Activated B cell treated with CpG ODN at 0.5 μM for 24 hours (primary cell): ENCODE measurements at regions not wholly inside any gene's neighbourhood (a gene's known extent, or its start where the extent isn't known, plus 50 kb on each side); places are given as distances from the start of the nearest gene placed in this dataset.

Source experiments
- ATAC-seq: fragments of 200-7000 bp; cut with Tn5 transposase; one replicate; pipeline ENCODE4 v1.10.0; 2021; ENCODE audit warnings: low read depth, mild to moderate bottlenecking, moderate library complexity
- CTCF ChIA-PET: fragments of 350-600 bp; sonication (Branson Sonifier 250); formaldehyde crosslinking; loops from one replicate; lab custom pipeline; 2021; ENCODE audit warnings: antibody characterized with exemption; lab: Charles Lee
- POLR2A ChIA-PET: fragments of 350-600 bp; sonication (Branson Sonifier 250); formaldehyde crosslinking; loops from one replicate; lab custom pipeline; 2021; ENCODE audit warnings: antibody characterized with exemption; lab: Charles Lee
- DNase-seq: peaks from one replicate; pipeline ENCODE4 v3.0.0; 2022
- H3K27ac Mint-ChIP-seq: one replicate; pipeline ENCODE4 v1.8.0; 2020; ENCODE audit warnings: mixed read lengths
- H3K27me3 Mint-ChIP-seq: one replicate; pipeline ENCODE4 v1.8.0; 2021; ENCODE audit warnings: mixed read lengths
- H3K36me3 Mint-ChIP-seq: one replicate; pipeline ENCODE4 v1.8.0; 2021; ENCODE audit warnings: low read depth, mixed read lengths
- H3K4me1 Mint-ChIP-seq: one replicate; pipeline ENCODE4 v1.8.0; 2021; ENCODE audit warnings: mixed read lengths
- H3K4me3 Mint-ChIP-seq: one replicate; pipeline ENCODE4 v1.8.0; 2020; ENCODE audit warnings: mild to moderate bottlenecking, mixed read lengths
- H3K9me3 Mint-ChIP-seq: one replicate; pipeline ENCODE4 v1.8.0; 2020; ENCODE audit warnings: mixed read lengths
- CTCF ChIP-seq: fragments of 200-600 bp; IDR thresholded peaks from one replicate; pipeline ENCODE4 v1.8.0; 2022; ENCODE audit warnings: antibody characterized with exemption, mild to moderate bottlenecking
- intact Hi-C: fragments of 100-400 bp; cut with micrococcal nuclease; formaldehyde crosslinking; loops from one replicate; pipeline ENCODE4 v1.15.1; 2024

GRCh38 chr5:107805166-107805565 is 134.4 kb upstream of the EFNA5 start:
- no peak for ATAC-seq
- intact Hi-C loops: no loop called here
- H3K27me3 Mint-ChIP-seq: no peaks in the 10 kb centered on the region
- ChIA-PET CTCF (no interaction called here), POLR2A (no interaction called here)
- H3K4me1 Mint-ChIP-seq: no peaks in the 10 kb centered on the region
- no peaks in the 10 kb centered on the region for H3K9me3 Mint-ChIP-seq
- H3K27ac Mint-ChIP-seq: no peak overlapping the region
- no peak overlapping the region for H3K4me3 Mint-ChIP-seq
- no peak for TF ChIP-seq CTCF
- no peak for DNase-seq
- H3K36me3 Mint-ChIP-seq: no peaks in the 10 kb centered on the region

GRCh38 chr5:107803728-107804127 is 133.0 kb upstream of the EFNA5 start:
- ChIA-PET CTCF (no interaction called here), POLR2A (no interaction called here)
- H3K4me3 Mint-ChIP-seq: no peak overlapping the region
- no peak for TF ChIP-seq CTCF
- DNase-seq (no peak), ATAC-seq (no peak)
- intact Hi-C loops: no loop called here
- no peaks in the 10 kb centered on the region for H3K36me3 Mint-ChIP-seq
- H3K4me1 Mint-ChIP-seq: no peaks in the 10 kb centered on the region
- peaks cover 3% of the 10 kb centered on the region for H3K27me3 Mint-ChIP-seq
- no peak overlapping the region for H3K27ac Mint-ChIP-seq
- no peaks in the 10 kb centered on the region for H3K9me3 Mint-ChIP-seq

DNA sequence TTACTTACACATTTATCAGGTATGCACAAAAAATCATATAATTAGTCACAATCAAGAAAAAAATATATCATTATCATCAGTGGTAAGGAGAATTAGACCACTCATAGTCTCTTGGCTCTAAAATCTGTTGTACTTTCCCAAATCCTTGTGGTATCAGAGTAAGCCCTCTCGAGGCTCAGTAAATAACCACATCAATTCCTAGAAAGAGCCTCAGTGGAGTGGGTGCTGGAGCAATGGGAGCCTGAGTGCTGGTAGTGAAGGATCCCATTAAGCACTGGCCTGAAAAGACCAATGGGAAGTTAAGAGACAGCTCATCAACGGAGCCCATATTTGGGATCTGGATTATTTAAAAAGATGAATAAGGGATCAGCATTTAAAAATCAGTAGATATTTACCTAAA is 130.3 kb upstream of the EFNA5 start:
- peaks cover 3% of the 10 kb centered on the region for H3K27me3 Mint-ChIP-seq
- H3K4me1 Mint-ChIP-seq: no peaks in the 10 kb centered on the region
- CTCF ChIA-PET: no interaction called here
- H3K9me3 Mint-ChIP-seq: no peaks in the 10 kb centered on the region
- POLR2A ChIA-PET: no interaction called here
- no peak for TF ChIP-seq CTCF
- DNase-seq (no peak), ATAC-seq (no peak)
- intact Hi-C loops: no loop called here
- no peak overlapping the region for H3K4me3 Mint-ChIP-seq
- H3K36me3 Mint-ChIP-seq: no peaks in the 10 kb centered on the region
- H3K27ac Mint-ChIP-seq: no peak overlapping the region

GRCh38 chr5:107799306-107799705 is 128.6 kb upstream of the EFNA5 start:
- H3K9me3 Mint-ChIP-seq: no peaks in the 10 kb centered on the region
- CTCF ChIA-PET: interaction anchor here (0.6 kb wide), 1 partner anchor 23 kb away, joined by 3 read pairs; no protein-coding TSS in a partner anchor
- H3K36me3 Mint-ChIP-seq: no peaks in the 10 kb centered on the region
- no peak for TF ChIP-seq CTCF
- DNase-seq (no peak), ATAC-seq (no peak)
- POLR2A ChIA-PET: no interaction called here
- no peak overlapping the region for H3K4me3 Mint-ChIP-seq
- H3K4me1 Mint-ChIP-seq: no peaks in the 10 kb centered on the region
- H3K27ac Mint-ChIP-seq: no peak overlapping the region
- peaks cover 3% of the 10 kb centered on the region for H3K27me3 Mint-ChIP-seq
- intact Hi-C loops: no loop called here

DNA sequence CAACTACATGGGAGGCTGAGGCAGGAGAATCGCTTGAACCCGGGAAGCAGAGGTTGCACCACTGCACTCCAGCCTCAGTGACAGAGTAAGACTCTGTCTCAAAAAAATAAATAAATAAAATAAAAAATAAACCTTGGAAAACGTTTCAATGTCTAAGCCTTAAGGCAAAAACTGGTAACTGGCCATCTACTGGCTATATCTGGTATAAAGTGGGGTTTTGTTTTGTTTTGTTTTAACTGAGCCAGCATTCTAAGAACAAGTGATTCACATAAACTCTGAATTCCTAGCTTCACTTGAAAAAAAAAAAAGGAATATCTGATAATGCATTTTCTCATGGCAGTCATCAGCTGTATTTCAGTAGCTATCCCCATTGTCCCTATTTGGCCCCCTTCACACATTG is 126.1 kb upstream of the EFNA5 start:
- Mint-ChIP-seq H3K27ac (no peak overlapping the region), H3K4me1 (no peaks in the 10 kb centered on the region), H3K9me3 (peaks cover 2% of the 10 kb centered on the region), H3K27me3 (peaks cover 3% of the 10 kb centered on the region), H3K36me3 (no peaks in the 10 kb centered on the region), H3K4me3 (no peak overlapping the region)
- CTCF ChIA-PET: no interaction called here
- POLR2A ChIA-PET: no interaction called here
- no peak for TF ChIP-seq CTCF
- intact Hi-C loops: no loop called here
- ATAC-seq (no peak), DNase-seq (no peak)
